ENCODE measurements at regions not wholly inside any gene's neighbourhood (a gene's known extent, or its start where the extent isn't known, plus 50 kb on each side); places are given as distances from the start of the nearest gene placed in this dataset.

DNA sequence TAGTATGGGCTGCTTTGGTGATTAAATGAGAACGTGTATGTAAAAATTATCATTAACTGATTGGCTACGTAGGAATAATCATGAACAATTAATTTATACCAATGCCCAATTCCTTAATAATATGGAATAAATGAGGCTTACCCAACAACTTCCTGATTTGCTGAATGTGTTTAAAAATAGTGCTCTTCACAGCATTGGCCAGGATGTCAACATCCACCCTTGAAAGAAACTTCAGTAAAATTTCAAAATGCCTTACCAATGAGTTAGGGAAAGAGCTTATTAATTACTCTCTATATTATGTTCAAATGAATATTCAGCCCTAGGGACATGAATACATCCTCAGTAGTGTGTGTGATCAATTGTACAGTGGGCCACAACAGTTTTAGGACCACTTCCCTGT lies 401.4 kb downstream of the PSAT1 start:
- TF ChIP-seq, protein P1, sequence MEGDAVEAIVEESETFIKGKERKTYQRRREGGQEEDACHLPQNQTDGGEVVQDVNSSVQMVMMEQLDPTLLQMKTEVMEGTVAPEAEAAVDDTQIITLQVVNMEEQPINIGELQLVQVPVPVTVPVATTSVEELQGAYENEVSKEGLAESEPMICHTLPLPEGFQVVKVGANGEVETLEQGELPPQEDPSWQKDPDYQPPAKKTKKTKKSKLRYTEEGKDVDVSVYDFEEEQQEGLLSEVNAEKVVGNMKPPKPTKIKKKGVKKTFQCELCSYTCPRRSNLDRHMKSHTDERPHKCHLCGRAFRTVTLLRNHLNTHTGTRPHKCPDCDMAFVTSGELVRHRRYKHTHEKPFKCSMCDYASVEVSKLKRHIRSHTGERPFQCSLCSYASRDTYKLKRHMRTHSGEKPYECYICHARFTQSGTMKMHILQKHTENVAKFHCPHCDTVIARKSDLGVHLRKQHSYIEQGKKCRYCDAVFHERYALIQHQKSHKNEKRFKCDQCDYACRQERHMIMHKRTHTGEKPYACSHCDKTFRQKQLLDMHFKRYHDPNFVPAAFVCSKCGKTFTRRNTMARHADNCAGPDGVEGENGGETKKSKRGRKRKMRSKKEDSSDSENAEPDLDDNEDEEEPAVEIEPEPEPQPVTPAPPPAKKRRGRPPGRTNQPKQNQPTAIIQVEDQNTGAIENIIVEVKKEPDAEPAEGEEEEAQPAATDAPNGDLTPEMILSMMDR (IDR thresholded peaks at IDR 0.05) = no peak
- TF ChIP-seq POLR2A (IDR thresholded peaks at IDR 0.05) = no peak

Measured in ovary (tissue), 3 donors.